ENCODE measurements at regions not wholly inside any gene's neighbourhood (a gene's known extent, or its start where the extent isn't known, plus 50 kb on each side); places are given as distances from the start of the nearest gene placed in this dataset.

- 84 to 88% (median 85%) methylated on average over 2 of the region's 2 CpGs for WGBS, 4 donors
- H3K27me3 ChIP-seq, result no peaks in the 10 kb centered on the region
- no peak overlapping the region for H3K27ac ChIP-seq
- TF ChIP-seq CTCF (IDR thresholded peaks at IDR 0.05) (no peak), POLR2A (IDR thresholded peaks at IDR 0.05) (no peak)
- no peak overlapping the region for H3K4me3 ChIP-seq
- peaks cover 0 to 5% (median 0%) of the 10 kb centered on the region in 12 donors for H3K9me3 ChIP-seq
- DNase-seq, result no peak
- intact Hi-C loops (cut with DNase I), result no loop called here
- no peaks in the 10 kb centered on the region for H3K36me3 ChIP-seq
- no peak for ATAC-seq
- no peaks in the 10 kb centered on the region for H3K4me1 ChIP-seq
Measured at GRCh38 chr6:50330347-50330746, 280.6 kb upstream of the DEFB112 start.

- Histone ChIP-seq H3K4me1 (no peaks in the 10 kb centered on the region), H3K36me3 (no peaks in the 10 kb centered on the region), H3K27ac (no peak overlapping the region), H3K9me3 (peaks cover 0 to 3% (median 0%) of the 10 kb centered on the region in 12 donors), H3K4me3 (no peak overlapping the region), H3K27me3 (no peaks in the 10 kb centered on the region)
- intact Hi-C loops (cut with DNase I), result no loop called here
- ATAC-seq (no peak), DNase-seq (no peak)
- no peak for TF ChIP-seq POLR2A (IDR thresholded peaks at IDR 0.05)
- TF ChIP-seq CTCF (IDR thresholded peaks at IDR 0.05), result no peak
- WGBS, 4 donors, result 86 to 93% (median 88%) methylated on average over 3 of the region's 3 CpGs
Measured at GRCh38 chr6:50330963-50331362, 281.2 kb upstream of the DEFB112 start.

GRCh38 chr6:50333696-50334095, 284.0 kb upstream of the DEFB112 start:
- DNase-seq (no peak), ATAC-seq (no peak)
- no peaks in the 10 kb centered on the region for H3K9me3 ChIP-seq
- intact Hi-C loops (cut with DNase I), result no loop called here
- no peaks in the 10 kb centered on the region for H3K27me3 ChIP-seq
- no peaks in the 10 kb centered on the region for H3K36me3 ChIP-seq
- no peak for TF ChIP-seq POLR2A (IDR thresholded peaks at IDR 0.05)
- H3K27ac ChIP-seq, result no peak overlapping the region
- no peaks in the 10 kb centered on the region for H3K4me1 ChIP-seq
- WGBS, 4 donors, result 83 to 88% (median 87%) methylated on average over 4 of the region's 4 CpGs
- no peak overlapping the region for H3K4me3 ChIP-seq

- Histone ChIP-seq H3K27ac (no peak overlapping the region), H3K4me3 (no peak overlapping the region), H3K9me3 (no peaks in the 10 kb centered on the region), H3K27me3 (no peaks in the 10 kb centered on the region), H3K36me3 (no peaks in the 10 kb centered on the region), H3K4me1 (no peaks in the 10 kb centered on the region)
- no peak for DNase-seq
- ATAC-seq, result no peak
- intact Hi-C loops (cut with DNase I), result no loop called here
- WGBS, 4 donors, result 86 to 89% (median 88%) methylated on average over 3 of the region's 3 CpGs
- TF ChIP-seq POLR2A (IDR thresholded peaks at IDR 0.05), result no peak
- TF ChIP-seq CTCF (IDR thresholded peaks at IDR 0.05), result no peak
Measured at GRCh38 chr6:50337532-50338122, 287.9 kb upstream of the DEFB112 start.

- ATAC-seq (no peak), DNase-seq (no peak)
- Histone ChIP-seq H3K9me3 (peaks cover 0 to 27% (median 7%) of the 10 kb centered on the region in 12 donors), H3K36me3 (no peaks in the 10 kb centered on the region), H3K4me3 (no peak overlapping the region), H3K27me3 (no peaks in the 10 kb centered on the region), H3K27ac (no peak overlapping the region), H3K4me1 (no peaks in the 10 kb centered on the region)
- intact Hi-C loops (cut with DNase I), result no loop called here
- TF ChIP-seq POLR2A (IDR thresholded peaks at IDR 0.05), result no peak
- TF ChIP-seq CTCF (IDR thresholded peaks at IDR 0.05), result no peak
- 65 to 83% (median 78%) methylated on average over 1 of the region's 1 CpG; no CpG with 5 or more reads in 1 of the 4 donors for WGBS, 4 donors
Measured at GRCh38 chr6:50353603-50354002, 303.9 kb upstream of the DEFB112 start.

Data from heart left ventricle (tissue), 16 donors.